Trophoblast cell (in vitro differentiated cells and primary cell): ENCODE measurements at regions not wholly inside any gene's neighbourhood (a gene's known extent, or its start where the extent isn't known, plus 50 kb on each side); places are given as distances from the start of the nearest gene placed in this dataset.

ENCODE experiments used
- DNase-seq, 2 donors: peaks; one replicate each; pipeline ENCODE4 v3.0.0-alpha.2; 2016
- H2AFZ ChIP-seq: 2 replicates; pipeline ENCODE4 v1.6.1; 2013; ENCODE audit warnings: low read length, moderate library complexity, mild to moderate bottlenecking; ENCODE audit not compliant: insufficient read depth, poor library complexity
- H2AK5ac ChIP-seq: 2 replicates; pipeline ENCODE4 v1.6.1; 2013; ENCODE audit warnings: mild to moderate bottlenecking, low read length
- H2BK120ac ChIP-seq: 2 replicates; pipeline ENCODE4 v1.6.1; 2013; ENCODE audit warnings: low read length, mild to moderate bottlenecking, moderate library complexity; ENCODE audit not compliant: insufficient read depth, poor library complexity
- H2BK12ac ChIP-seq: 2 replicates; pipeline ENCODE4 v1.6.1; 2013; ENCODE audit warnings: mild to moderate bottlenecking, low read length, moderate library complexity
- H2BK5ac ChIP-seq: 2 replicates; pipeline ENCODE4 v1.6.1; 2013; ENCODE audit warnings: low read length, low read depth, moderate library complexity, mild to moderate bottlenecking; ENCODE audit not compliant: poor library complexity
- H3K14ac ChIP-seq: 2 replicates; pipeline ENCODE4 v1.6.1; 2013; ENCODE audit warnings: mild to moderate bottlenecking, low read length
- H3K18ac ChIP-seq: 2 replicates; pipeline ENCODE4 v1.6.1; 2013; ENCODE audit warnings: mild to moderate bottlenecking, low read length
- H3K23ac ChIP-seq: 2 replicates; pipeline ENCODE4 v1.6.1; 2013; ENCODE audit warnings: low read length
- H3K27ac ChIP-seq: 2 replicates; pipeline ENCODE4 v1.5.1; 2013; ENCODE audit warnings: low read depth, mild to moderate bottlenecking, inconsistent platforms, low read length, moderate library complexity
- H3K27me3 ChIP-seq: 2 replicates; pipeline ENCODE4 v1.6.1; 2013; ENCODE audit warnings: inconsistent platforms, mild to moderate bottlenecking, low read length, moderate library complexity; ENCODE audit not compliant: insufficient read depth
- H3K36me3 ChIP-seq, 2 experiments: 1 replicate in 1 of 2; 2 replicates in 1 of 2; pipeline ENCODE4 v1.6.1; 2013; ENCODE audit warnings: low read length in 2 of 2, mild to moderate bottlenecking in 2 of 2, moderate library complexity in 1 of 2; ENCODE audit not compliant: insufficient read depth in 2 of 2, control insufficient read depth in 1 of 2
- H3K4ac ChIP-seq: 2 replicates; pipeline ENCODE4 v1.6.1; 2013; ENCODE audit warnings: low read depth, mild to moderate bottlenecking, low read length, moderate library complexity
- H3K4me1 ChIP-seq, 2 experiments: 1 replicate in 1 of 2; 2 replicates in 1 of 2; pipeline ENCODE4 v1.6.1; 2013; ENCODE audit warnings: low read length in 2 of 2, mild to moderate bottlenecking in 2 of 2, moderate library complexity in 1 of 2; ENCODE audit not compliant: insufficient read depth in 2 of 2, control insufficient read depth in 1 of 2
- H3K4me2 ChIP-seq: 2 replicates; pipeline ENCODE4 v1.6.1; 2013; ENCODE audit warnings: inconsistent platforms, mild to moderate bottlenecking, low read length, moderate library complexity
- H3K4me3 ChIP-seq: 2 replicates; pipeline ENCODE4 v1.5.1; 2013; ENCODE audit warnings: mild to moderate bottlenecking, low read depth, low read length, inconsistent platforms
- H3K79me1 ChIP-seq: one replicate; pipeline ENCODE4 v1.6.1; 2013; ENCODE audit warnings: low read length
- H3K79me2 ChIP-seq: 2 replicates; pipeline ENCODE4 v1.6.1; 2013; ENCODE audit warnings: low read length, mild to moderate bottlenecking; ENCODE audit not compliant: control insufficient read depth, insufficient read depth, poor library complexity
- H3K9ac ChIP-seq: 2 replicates; pipeline ENCODE4 v1.6.1; 2013; ENCODE audit warnings: mild to moderate bottlenecking, low read length
- H3K9me3 ChIP-seq: 2 replicates; pipeline ENCODE4 v1.6.1; 2013; ENCODE audit warnings: low read depth, mild to moderate bottlenecking, control low read depth, inconsistent platforms, low read length; ENCODE audit not compliant: insufficient read depth
- H4K12ac ChIP-seq: 2 replicates; pipeline ENCODE4 v1.6.1; 2013; ENCODE audit warnings: low read depth, mild to moderate bottlenecking, low read length, moderate library complexity
- H4K8ac ChIP-seq: 2 replicates; pipeline ENCODE4 v1.6.1; 2013; ENCODE audit warnings: low read depth, mild to moderate bottlenecking, low read length, moderate library complexity
- H4K91ac ChIP-seq: one replicate; pipeline ENCODE4 v1.6.1; 2013; ENCODE audit warnings: low read depth, mild to moderate bottlenecking, low read length, moderate library complexity
- WGBS: extraction: QIAGEN DNeasy Blood & Tissue Kit; methylation state at CpG from one replicate; pipeline ENCODE4 v1.1.7; 2013; ENCODE audit warnings: missing lambda C conversion rate; ENCODE audit not compliant: insufficient read length, insufficient coverage; ENCODE audit errors: extremely low coverage; 5-methylcytosine and 5-hydroxymethylcytosine counted together

- no peak overlapping the region for H3K4me3 ChIP-seq
- H2BK5ac ChIP-seq = no peak overlapping the region
- H4K91ac ChIP-seq = no peak overlapping the region
- H3K4me2 ChIP-seq = no peak overlapping the region
- no peak overlapping the region for H2AK5ac ChIP-seq
- WGBS = no CpG with 5 or more reads among the region's 3 CpGs
- H3K27me3 ChIP-seq = no peaks in the 10 kb centered on the region
- H3K9me3 ChIP-seq = no peaks in the 10 kb centered on the region
- no peak for DNase-seq
- peaks cover 0 to 1% of the 10 kb centered on the region in 2 experiments for H3K4me1 ChIP-seq
- H3K27ac ChIP-seq = no peak overlapping the region
- H3K79me1 ChIP-seq = no peaks in the 10 kb centered on the region
- no peak overlapping the region for H3K4ac ChIP-seq
- H2BK12ac ChIP-seq = no peak overlapping the region
- H2BK120ac ChIP-seq = no peak overlapping the region
- no peak overlapping the region for H3K18ac ChIP-seq
- no peaks in the 10 kb centered on the region for H3K36me3 ChIP-seq
- no peak overlapping the region for H3K23ac ChIP-seq
- H4K8ac ChIP-seq = no peak overlapping the region
- H2AFZ ChIP-seq = no peak overlapping the region
- no peak overlapping the region for H3K9ac ChIP-seq
- H3K79me2 ChIP-seq = no peaks in the 10 kb centered on the region
- H3K14ac ChIP-seq = no peak overlapping the region
- H4K12ac ChIP-seq = no peak overlapping the region
Measured at GRCh38 chr7:17171427-17171826, 127.0 kb upstream of the AHR start.

- WGBS = no CpG with 5 or more reads among the region's 11 CpGs
- H3K18ac ChIP-seq = no peak overlapping the region
Measured at GRCh38 chr7:17176371-17177032, 122.0 kb upstream of the AHR start.

GRCh38 chr7:17178545-17178944 is 119.9 kb upstream of the AHR start:
- Histone ChIP-seq H3K4ac (no peak overlapping the region), H2BK12ac (no peak overlapping the region), H3K27me3 (no peaks in the 10 kb centered on the region), H3K9ac (no peak overlapping the region), H3K79me2 (no peaks in the 10 kb centered on the region), H2AFZ (no peak overlapping the region), H3K9me3 (no peaks in the 10 kb centered on the region), H3K4me3 (no peak overlapping the region), H3K18ac (no peak overlapping the region), H3K36me3 (no peaks in the 10 kb centered on the region), H4K91ac (no peak overlapping the region), H3K79me1 (no peaks in the 10 kb centered on the region), H3K23ac (no peak overlapping the region), H4K12ac (no peak overlapping the region), H3K27ac (no peak overlapping the region), H2BK120ac (no peak overlapping the region), H3K14ac (no peak overlapping the region), H2BK5ac (no peak overlapping the region), H3K4me2 (no peak overlapping the region), H3K4me1 (no peaks in the 10 kb centered on the region), H4K8ac (no peak overlapping the region), H2AK5ac (no peak overlapping the region)
- WGBS = no CpG with 5 or more reads among the region's 2 CpGs
- no peak for DNase-seq

More at GRCh38 chr7:17176371-17177032, 122.0 kb upstream of the AHR start:
- H4K8ac ChIP-seq = no peak overlapping the region
- no peak overlapping the region for H3K4me3 ChIP-seq
- no peak overlapping the region for H2BK120ac ChIP-seq
- no peak overlapping the region for H3K4ac ChIP-seq
- no peaks in the 10 kb centered on the region for H3K36me3 ChIP-seq
- no peak for DNase-seq
- no peak overlapping the region for H3K23ac ChIP-seq
- H2BK12ac ChIP-seq = no peak overlapping the region
- no peaks in the 10 kb centered on the region for H3K79me2 ChIP-seq
- H3K27ac ChIP-seq = no peak overlapping the region
- no peaks in the 10 kb centered on the region for H3K79me1 ChIP-seq
- peaks cover 0 to 1% of the 10 kb centered on the region in 2 experiments for H3K4me1 ChIP-seq
- no peak overlapping the region for H2BK5ac ChIP-seq
- H3K14ac ChIP-seq = no peak overlapping the region
- no peak overlapping the region for H2AFZ ChIP-seq
- no peaks in the 10 kb centered on the region for H3K27me3 ChIP-seq
- H4K91ac ChIP-seq = no peak overlapping the region
- no peaks in the 10 kb centered on the region for H3K9me3 ChIP-seq
- no peak overlapping the region for H3K4me2 ChIP-seq
- H4K12ac ChIP-seq = no peak overlapping the region
- no peak overlapping the region for H3K9ac ChIP-seq
- no peak overlapping the region for H2AK5ac ChIP-seq

- no peak overlapping the region for H3K4me2 ChIP-seq
- no peak overlapping the region for H3K9ac ChIP-seq
- H3K9me3 ChIP-seq = no peaks in the 10 kb centered on the region
- DNase-seq = no peak
- no peak overlapping the region for H3K27ac ChIP-seq
- H2AK5ac ChIP-seq = no peak overlapping the region
- no peak overlapping the region for H3K18ac ChIP-seq
- WGBS = no CpG with 5 or more reads among the region's 3 CpGs
- no peaks in the 10 kb centered on the region for H3K36me3 ChIP-seq
- H4K91ac ChIP-seq = no peak overlapping the region
- no peak overlapping the region for H2AFZ ChIP-seq
- H3K23ac ChIP-seq = no peak overlapping the region
- H2BK5ac ChIP-seq = no peak overlapping the region
- no peak overlapping the region for H3K4me3 ChIP-seq
- H4K12ac ChIP-seq = no peak overlapping the region
- no peaks in the 10 kb centered on the region for H3K4me1 ChIP-seq
- H3K79me2 ChIP-seq = no peaks in the 10 kb centered on the region
- H3K79me1 ChIP-seq = no peaks in the 10 kb centered on the region
- H3K27me3 ChIP-seq = no peaks in the 10 kb centered on the region
- no peak overlapping the region for H3K14ac ChIP-seq
- H3K4ac ChIP-seq = no peak overlapping the region
- no peak overlapping the region for H2BK12ac ChIP-seq
- no peak overlapping the region for H4K8ac ChIP-seq
- H2BK120ac ChIP-seq = no peak overlapping the region
Measured at GRCh38 chr7:17181482-17181881, 117.0 kb upstream of the AHR start.
